NCI-H1092 (cell line): ENCODE measurements at regions not wholly inside any gene's neighbourhood (a gene's known extent, or its start where the extent isn't known, plus 50 kb on each side); places are given as distances from the start of the nearest gene placed in this dataset.
"Not testable (repeated sequence)": the region's sequence is repeated elsewhere in the genome, so short reads cannot be mapped to it uniquely, and the experiment has no call there.

Source experiments
- DNase-seq: peaks from one replicate; lab custom pipeline; 2025; lab: John Stamatoyannopoulos, UW

DNA sequence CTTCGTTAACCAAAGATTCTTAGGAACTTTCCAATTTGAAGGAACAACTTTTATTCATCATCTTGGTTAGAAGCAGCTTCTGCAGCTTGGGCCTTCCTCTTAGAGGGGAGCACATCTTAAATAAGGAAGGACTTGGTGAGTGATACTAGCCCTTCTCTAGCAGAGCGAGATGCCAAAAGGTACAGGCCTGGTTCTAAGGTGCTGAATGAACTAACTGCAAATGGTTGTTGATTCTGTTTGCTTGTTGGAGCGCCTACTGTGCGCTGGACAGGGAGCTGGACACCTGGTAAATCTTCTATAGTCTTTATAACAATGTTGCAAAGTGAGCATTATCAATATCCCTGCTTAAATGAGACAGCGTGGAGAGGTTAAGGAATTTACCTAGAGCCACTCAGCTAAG lies 127.1 kb downstream of the MYCN start:
- no peak for DNase-seq

DNA sequence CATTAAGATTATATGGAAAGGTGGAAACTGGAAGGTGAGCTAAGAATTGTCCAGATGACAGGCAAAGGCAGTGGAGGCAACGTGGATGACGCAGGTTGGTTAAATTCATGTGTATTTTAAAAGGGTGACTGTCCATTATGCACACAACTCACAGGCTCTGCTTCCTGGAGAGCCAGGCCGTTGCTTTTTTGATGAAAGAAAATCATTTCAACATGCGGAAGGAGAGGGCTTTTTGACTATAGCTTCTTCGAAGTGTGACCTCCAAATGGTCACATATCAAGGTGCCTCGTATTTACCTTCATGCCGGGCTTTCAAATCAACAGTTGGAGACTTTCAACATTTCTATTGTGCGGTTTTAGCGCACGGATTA lies 126.7 kb downstream of the MYCN start:
- DNase-seq = no peak

DNA sequence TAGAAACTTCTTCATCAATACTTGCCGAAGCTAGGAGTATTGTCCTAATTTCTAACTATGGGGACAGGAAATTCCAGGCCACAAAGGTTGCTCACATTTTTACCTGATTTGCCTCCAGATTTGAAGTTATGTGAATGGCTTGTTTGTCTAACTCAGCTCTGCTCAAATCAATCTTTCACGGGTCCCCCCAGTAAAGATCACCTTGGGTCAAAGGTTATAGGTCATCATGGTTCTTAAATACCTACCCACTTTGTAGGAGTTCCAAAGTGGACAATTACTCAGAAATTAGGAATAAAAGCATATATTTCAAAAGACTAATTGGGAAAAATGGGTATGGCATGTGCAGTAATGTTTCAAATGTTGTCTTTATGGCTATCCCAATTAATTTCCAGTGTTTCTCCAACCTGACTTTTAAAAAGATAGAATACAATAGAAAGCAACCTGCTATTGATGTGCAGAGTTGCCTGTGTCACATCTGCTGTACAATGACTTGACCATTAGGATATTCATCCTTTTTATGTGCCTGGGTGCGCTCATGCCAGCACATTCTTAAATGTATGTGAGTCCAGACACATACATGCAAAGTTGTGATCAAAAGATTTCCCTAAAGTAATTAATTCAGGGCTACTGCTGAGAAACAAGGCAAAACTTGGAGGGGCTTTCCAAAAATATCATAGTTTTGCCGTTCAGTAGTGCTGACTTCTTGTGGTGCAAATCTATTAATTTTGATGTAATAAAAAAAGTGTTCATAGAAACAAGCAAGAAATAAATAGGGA lies 126.1 kb downstream of the MYCN start:
- no peak for DNase-seq

GRCh38 chr2:16065272-16066069 lies 125.1 kb downstream of the MYCN start:
- not testable (repeated sequence) for DNase-seq

- no peak for DNase-seq
Observed at GRCh38 chr2:16064745-16065144, 124.4 kb downstream of the MYCN start.

DNA sequence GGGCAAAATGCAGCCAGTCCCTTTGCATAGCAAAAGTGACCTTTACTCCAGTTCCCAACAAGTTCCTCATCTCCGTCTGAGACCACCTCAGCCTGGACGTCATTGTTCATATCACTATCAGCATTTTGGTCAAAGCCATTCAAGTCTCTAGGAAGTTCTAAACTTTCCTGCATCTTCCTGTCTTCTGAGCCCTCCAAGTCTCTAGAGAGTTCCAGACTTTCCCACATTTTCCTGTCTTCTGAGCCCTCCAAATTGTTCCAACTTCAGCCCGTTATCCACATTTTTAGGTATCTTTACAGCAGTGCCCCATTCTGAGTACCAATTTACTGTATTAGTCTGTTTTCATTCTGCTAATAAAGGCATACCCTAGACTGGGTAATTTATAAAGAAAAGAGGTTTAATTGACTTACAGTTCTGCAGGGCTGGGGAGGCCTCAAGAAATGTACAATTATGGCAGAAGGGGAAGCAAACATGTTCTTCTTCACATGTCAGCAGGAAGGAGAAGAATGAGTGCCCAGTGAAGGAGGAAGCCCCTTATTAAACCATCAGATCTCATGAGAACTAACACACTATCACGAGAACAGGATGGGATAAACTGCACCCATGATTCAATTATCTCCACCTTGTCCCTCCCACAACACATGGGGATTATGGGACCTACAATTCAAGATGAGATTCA lies 123.7 kb downstream of the MYCN start:
- no peak for DNase-seq

DNA sequence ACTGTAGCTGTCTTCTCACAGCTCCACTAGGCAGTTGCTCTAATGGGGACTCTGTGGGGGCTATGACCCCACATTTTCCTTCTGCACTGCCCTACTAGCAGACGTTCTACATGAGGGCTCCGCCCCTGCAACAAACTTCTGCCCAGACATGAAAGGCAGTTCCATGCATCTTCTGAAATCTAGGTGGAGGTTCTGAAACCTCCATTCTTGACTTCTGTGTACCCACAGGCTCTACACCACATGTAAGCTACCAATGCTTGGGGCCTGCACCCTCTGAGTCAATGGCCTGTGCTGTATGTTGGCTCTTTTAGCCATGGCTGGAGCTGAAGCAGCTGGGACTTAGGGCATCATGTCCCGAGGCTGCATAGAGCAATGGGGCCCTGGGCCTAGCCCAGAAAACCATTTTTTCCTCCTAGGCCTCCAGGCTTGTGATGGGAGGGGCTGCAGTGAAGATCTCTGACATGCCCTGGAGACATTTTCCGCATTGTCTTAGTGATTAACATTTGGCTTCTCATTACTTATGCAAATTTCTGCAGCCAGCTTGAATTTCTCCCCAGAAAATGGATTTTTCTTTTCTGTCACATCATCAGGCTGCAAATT lies 123.0 kb downstream of the MYCN start:
- DNase-seq = no peak

GRCh38 chr2:16062471-16063250 lies 122.3 kb downstream of the MYCN start:
- DNase-seq = no peak

DNA sequence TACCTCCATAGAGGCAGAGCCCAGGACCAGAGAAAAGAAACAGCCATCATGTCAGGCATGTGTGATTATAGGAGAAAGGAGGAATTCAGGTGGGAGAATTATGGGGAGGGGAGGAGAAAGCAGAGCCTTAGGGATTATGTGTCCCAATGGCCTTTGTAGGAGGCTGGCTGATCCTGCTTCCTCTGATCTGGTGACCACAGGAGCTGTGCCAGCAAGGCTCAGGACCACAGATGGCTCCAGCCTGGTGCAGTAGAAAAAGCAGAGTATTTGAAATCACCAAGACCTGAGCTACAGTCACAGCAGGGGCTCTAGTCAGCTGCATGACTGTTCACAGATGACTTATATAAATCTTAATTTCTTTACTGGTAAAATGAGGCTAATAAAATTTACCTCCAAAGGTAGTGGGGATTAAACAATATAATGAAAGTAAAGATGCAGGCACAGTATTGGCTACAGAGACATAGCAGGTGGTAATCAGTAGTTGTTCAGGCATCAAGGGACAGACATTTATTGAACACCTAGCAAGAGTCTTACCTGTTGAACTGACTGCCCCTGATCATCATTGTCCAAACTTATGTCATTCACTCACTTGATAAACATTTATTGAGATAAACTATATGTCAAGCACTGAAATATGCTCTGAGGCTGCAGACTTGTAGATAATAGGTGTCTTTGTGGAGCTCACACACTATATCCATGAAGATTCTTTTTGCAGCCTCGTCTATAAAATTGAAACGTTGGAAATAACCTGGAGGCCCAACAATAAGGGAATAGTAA lies 121.3 kb downstream of the MYCN start:
- DNase-seq = no peak

- DNase-seq = no peak
Observed at GRCh38 chr2:16060936-16061338, 120.6 kb downstream of the MYCN start.

GRCh38 chr2:16060125-16060935 lies 120.0 kb downstream of the MYCN start:
- no peak for DNase-seq

DNA sequence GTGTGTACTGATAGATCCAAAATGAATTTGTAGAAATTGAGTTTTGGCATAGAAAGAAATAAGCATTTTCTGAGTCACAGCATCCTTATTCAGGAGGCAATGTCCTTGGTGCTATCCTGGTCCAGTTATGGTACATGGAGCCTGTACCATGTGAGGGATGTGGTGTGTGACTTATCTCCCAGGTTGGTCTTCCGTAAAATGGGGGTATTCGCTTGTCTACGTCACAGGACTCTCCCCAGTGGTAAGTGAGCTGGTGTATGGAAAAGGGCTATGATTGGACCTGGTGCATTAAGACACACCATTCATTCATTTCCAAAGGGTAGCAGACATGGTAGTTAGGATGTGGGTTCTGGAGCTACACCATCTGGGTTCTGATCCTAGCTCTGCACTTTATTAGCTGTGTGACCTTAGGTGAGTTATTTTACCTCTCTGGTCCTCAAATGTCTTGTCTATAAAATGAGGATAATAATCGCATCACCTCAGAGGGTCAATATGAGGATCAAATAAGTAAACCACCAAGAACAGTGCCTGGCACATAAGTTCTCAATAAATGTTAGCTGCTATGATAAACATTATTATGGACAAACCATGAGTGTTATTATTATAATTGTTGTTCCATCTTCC lies 119.2 kb downstream of the MYCN start:
- DNase-seq = no peak

DNA sequence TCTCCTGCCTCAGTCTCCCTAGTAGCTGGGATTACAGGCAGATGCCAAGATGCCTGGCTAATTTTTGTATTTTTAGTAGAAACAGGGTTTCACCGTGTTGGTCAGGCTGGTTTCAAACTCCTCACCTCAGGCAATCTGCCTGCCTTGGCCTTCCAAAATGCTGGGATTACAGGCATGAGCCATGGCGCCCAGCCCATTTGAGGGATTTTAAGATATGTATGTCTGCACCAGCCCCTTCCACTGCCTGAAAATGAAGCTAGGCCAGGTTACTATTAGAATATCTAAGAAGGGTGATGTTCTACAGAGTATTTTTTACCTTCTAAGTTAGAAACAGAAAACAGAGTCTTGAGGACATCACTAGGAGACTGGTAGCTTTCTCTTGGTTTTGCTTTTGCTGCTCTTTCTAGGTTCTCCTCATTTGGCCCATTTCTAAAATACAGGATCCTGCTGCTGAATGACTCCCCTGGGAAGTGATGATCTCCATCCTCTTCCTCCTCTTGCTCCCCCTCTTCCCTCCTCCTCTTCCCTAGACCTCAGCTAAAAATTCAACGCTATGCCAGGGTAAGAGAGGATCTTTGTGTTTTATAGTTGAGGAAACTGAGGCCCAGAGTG lies 118.5 kb downstream of the MYCN start:
- DNase-seq = no peak

DNA sequence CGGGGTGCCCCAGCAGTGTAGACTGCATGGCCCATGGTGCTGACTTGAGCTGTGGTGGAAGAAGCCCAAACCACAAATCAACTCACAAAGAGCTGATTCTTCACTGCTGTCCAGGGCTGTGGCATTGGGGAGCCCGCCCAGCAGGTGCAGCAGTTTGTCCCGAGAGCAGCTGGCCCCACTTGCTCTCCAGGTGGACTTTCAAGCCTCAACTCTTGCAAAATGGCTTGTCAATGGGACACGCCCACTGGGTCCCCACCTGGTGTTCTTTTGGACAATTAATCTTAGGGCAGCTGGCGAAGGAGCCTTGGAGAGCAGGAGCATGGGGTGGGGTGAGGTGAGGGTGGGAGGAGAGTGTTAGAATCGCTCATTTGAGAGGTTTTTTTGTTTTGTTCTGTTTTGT lies 117.9 kb downstream of the MYCN start:
- no peak for DNase-seq

DNA sequence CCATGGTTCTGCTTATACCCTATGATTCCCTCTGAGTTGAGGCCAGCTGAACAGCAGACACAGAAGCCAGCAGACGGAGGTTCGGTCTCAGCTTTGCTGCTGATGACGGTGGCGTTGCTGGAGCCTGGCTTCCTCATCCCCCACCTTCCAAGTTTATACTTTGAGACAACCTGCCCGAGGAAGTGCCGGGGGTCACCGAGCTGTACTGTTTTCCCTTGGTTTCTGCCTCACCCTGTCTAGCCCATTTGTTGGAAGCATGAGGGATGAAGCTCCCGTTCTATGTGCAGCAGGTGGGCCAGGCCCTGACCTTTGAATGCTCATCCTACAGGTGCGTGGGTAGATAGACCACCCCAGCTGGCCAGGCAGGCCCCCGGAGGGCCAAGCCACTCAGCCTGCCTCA lies 117.3 kb downstream of the MYCN start:
- DNase-seq = no peak

GRCh38 chr2:16055848-16056580 lies 115.7 kb downstream of the MYCN start:
- no peak for DNase-seq

DNA sequence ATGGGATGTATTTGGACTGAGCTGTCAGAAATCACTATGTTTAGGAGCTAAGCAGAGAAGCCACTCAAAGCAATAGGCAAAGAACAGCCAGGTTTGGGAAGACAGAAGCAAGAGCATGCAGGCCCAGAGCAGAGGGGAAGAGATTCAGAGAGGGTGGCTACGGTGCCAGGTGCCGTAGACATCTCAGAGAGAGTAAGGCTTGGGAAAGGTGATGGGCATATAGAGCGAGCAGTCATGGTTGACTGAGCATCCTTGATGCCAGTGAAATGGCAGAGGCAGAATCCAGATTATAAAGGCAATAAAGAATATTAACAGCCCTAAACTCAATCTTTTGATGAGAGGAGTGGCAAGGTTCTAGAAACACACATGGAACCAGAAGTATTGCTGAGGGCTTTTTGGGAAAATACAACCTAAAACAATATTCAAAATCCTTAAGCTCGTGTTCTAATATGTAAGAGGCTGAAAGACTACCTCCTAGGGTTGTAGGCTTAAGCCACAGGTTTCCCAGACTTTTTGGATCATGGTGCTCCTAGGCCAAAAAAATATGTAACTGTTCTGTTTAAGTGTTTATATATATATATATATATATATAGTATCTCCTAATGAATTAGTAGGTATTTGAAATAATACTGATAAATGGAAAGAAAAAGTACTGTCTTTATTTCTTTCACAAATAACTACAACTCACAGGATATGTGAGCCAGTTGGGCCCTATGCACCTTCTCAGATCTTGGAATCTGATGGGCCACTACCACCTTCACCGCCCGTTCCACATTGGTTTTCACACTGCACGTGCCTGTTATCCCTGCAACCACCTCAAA lies 113.3 kb downstream of the MYCN start:
- no peak for DNase-seq
